ENCODE measurements at regions not wholly inside any gene's neighbourhood (a gene's known extent, or its start where the extent isn't known, plus 50 kb on each side); places are given as distances from the start of the nearest gene placed in this dataset.

DNA sequence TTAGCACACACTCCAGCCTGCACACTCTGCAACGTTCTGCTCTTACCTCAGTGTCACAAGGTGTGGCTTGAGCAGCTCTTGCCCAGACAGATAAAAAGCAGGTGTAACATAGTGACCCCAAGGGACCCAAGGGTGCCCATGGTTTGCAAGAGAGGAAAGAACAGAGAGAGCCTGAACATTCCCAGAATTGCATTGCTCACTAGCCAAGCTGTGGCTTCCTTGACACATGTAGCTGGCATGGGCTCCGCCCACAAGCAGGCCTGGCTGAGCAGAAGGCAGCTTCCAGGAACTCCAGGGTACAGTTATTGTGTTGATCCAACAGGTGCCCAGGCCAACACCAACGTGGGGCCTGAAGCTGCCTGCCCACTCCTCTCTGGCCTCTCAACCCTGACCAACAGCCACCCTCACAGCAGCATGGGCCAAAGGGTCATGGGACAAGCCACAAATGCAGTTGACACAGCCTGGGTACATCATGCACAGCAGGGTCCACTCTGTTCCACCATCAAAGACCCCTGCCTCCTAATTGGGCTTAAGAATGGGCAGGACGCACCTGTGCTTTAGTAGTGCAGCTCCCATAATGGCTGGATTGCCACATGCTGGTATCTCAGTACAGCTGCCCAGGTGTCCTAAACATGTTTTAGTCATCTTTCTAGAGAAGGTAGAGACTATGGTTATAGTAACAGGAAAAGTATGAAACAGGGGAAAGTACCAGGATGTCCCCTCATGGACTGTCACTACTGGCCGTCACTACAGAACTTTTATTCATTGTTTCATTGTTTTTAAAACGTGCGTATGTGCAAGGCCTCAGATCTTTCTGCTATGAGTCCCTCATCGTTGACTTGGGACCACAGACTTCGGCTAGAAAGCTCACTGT, 73.7 kb upstream of the ACSL1 start:
- Mint-ChIP-seq H3K4me3 (no peak overlapping the region), H3K4me1 (peaks cover 12% of the 10 kb centered on the region), H3K9me3 (no peaks in the 10 kb centered on the region), H3K27me3 (ENCODE audit: low read depth, poor library complexity) (peaks cover 6% of the 10 kb centered on the region), H3K27ac (no peak overlapping the region), H3K36me3 (ENCODE audit: low read depth) (no peaks in the 10 kb centered on the region)
- TF ChIP-seq, protein P1, sequence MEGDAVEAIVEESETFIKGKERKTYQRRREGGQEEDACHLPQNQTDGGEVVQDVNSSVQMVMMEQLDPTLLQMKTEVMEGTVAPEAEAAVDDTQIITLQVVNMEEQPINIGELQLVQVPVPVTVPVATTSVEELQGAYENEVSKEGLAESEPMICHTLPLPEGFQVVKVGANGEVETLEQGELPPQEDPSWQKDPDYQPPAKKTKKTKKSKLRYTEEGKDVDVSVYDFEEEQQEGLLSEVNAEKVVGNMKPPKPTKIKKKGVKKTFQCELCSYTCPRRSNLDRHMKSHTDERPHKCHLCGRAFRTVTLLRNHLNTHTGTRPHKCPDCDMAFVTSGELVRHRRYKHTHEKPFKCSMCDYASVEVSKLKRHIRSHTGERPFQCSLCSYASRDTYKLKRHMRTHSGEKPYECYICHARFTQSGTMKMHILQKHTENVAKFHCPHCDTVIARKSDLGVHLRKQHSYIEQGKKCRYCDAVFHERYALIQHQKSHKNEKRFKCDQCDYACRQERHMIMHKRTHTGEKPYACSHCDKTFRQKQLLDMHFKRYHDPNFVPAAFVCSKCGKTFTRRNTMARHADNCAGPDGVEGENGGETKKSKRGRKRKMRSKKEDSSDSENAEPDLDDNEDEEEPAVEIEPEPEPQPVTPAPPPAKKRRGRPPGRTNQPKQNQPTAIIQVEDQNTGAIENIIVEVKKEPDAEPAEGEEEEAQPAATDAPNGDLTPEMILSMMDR (IDR thresholded peaks at IDR 0.05): no peak
- DNase-seq: no peak

DNA sequence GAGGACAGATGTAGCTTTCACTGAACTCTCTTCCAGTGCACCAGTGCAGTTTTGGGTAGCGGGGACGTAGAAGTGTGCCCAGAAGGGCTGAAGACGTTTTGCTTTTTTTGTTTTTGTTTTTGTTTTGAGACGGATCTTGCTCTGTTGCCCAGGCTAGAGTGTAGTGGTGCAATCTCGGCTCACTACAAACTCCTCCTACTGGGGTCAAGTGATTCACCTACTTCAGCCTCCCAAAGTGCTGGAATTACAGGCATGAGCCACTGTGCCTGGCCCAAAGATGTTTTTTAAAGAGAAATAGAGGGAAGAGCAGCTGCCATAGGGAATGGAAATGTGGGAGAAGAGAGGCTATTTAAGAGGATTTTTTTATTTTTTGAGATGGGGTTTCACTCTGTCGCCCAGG, 74.4 kb upstream of the ACSL1 start:
- TF ChIP-seq, protein P1 (IDR thresholded peaks at IDR 0.05): no peak
- DNase-seq: no peak
- Mint-ChIP-seq H3K4me3 (no peak overlapping the region), H3K27ac (no peak overlapping the region), H3K36me3 (ENCODE audit: low read depth) (no peaks in the 10 kb centered on the region), H3K27me3 (ENCODE audit: low read depth, poor library complexity) (peaks cover 6% of the 10 kb centered on the region), H3K9me3 (no peaks in the 10 kb centered on the region), H3K4me1 (peaks cover 12% of the 10 kb centered on the region)

DNA sequence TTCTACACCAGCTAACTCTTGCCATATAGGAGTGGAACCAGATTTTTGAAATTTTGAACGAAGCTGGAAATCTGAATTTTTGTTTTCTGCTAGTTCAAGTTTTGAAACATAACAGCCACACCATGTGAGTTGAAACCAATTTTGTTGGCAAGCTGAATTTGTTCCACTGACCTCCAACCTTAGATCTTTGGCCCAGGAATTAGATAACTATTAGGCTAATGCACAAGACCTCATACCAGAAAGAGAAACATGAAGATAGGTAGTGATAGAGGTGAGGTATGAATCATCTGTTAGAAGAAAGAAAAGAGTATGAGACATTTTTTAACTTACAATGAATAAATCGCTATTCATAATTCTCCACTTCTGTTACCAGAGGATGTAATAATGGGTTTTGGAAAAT, 76.8 kb upstream of the ACSL1 start:
- TF ChIP-seq, protein P1 (IDR thresholded peaks at IDR 0.05): no peak
- Mint-ChIP-seq H3K9me3 (no peaks in the 10 kb centered on the region), H3K36me3 (ENCODE audit: low read depth) (no peaks in the 10 kb centered on the region), H3K27me3 (ENCODE audit: low read depth, poor library complexity) (peaks cover 5% of the 10 kb centered on the region), H3K4me1 (peaks cover 12% of the 10 kb centered on the region), H3K27ac (no peak overlapping the region), H3K4me3 (no peak overlapping the region)
- DNase-seq: no peak

DNA sequence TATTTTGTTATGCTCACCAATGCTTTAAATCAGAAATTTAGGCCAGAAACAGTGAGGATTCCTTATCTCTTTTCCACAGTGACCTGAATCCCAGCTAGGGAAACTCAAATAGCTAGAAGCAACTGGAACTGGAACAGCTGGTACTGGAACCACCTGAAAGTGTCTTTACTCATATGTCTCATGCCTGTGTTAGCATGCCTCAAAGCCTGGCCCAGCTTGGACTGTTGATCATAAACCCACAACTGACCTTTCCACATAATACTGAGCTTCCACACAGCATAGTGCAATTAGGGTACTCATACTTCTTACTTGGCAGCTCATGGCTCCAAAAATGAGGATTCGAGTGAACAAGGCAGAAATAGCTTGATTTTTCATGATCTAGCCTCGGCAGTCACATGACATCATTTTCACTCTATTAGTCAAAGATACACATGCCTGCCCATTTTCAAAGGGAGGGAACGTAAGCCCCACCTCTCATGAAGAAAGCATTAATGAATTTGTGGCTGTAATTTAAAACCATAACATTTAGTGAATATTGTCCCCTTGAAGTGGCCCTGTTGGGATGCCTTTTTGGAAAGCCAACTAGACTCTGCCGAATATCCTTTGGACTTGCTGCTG, 80.8 kb upstream of the ACSL1 start:
- Mint-ChIP-seq H3K9me3 (peaks cover 20% of the 10 kb centered on the region), H3K4me3 (no peak overlapping the region), H3K4me1 (no peaks in the 10 kb centered on the region), H3K27me3 (ENCODE audit: low read depth, poor library complexity) (peaks cover 5% of the 10 kb centered on the region), H3K36me3 (ENCODE audit: low read depth) (no peaks in the 10 kb centered on the region), H3K27ac (no peak overlapping the region)
- no peak for DNase-seq
- TF ChIP-seq, protein P1 (IDR thresholded peaks at IDR 0.05): no peak

DNA sequence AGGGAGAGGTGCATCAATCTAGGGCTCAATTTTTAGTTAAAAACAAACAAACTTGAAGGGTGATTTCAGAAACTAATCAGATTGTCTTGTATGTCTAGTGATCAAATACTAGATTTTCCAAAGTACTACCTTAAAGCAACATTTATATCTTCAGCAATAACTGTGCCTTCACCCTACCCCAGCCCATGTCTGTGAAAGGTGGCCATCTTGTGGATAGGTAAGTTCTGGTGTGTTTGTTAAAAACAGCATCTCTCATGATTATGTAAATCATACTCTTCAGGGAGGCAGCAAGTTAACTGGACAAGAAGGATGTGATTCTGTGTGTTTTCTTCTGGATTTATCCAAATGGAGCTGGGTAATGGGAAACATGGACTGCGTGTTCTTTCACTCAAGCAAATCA, 81.4 kb upstream of the ACSL1 start:
- Mint-ChIP-seq H3K27ac (no peak overlapping the region), H3K4me3 (no peak overlapping the region), H3K4me1 (no peaks in the 10 kb centered on the region), H3K36me3 (ENCODE audit: low read depth) (no peaks in the 10 kb centered on the region), H3K9me3 (peaks cover 27% of the 10 kb centered on the region), H3K27me3 (ENCODE audit: low read depth, poor library complexity) (peaks cover 5% of the 10 kb centered on the region)
- no peak for DNase-seq
- TF ChIP-seq, protein P1 (IDR thresholded peaks at IDR 0.05): no peak

All from nephron progenitor cell (in vitro differentiated cells).